H1 (cell line): ENCODE measurements at regions not wholly inside any gene's neighbourhood (a gene's known extent, or its start where the extent isn't known, plus 50 kb on each side); places are given as distances from the start of the nearest gene placed in this dataset.

Source experiments
- CBX5 ChIP-seq: fragments of 300-800, 300-1000 bp; sonication (generic); IDR thresholded peaks from 2 replicates; pipeline ENCODE4 v1.7.1; 2016; ENCODE audit warnings: antibody characterized with exemption, low read length, low read depth
- CTBP2 ChIP-seq: IDR thresholded peaks from 2 replicates; pipeline ENCODE4 v1.7.0; 2011; ENCODE audit warnings: borderline replicate concordance, mild to moderate bottlenecking, moderate library complexity, mixed read lengths, low read length; ENCODE audit not compliant: insufficient read depth, insufficient read length
- EP300 ChIP-seq, 2 experiments: IDR thresholded peaks; 1 replicate in 1 of 2; 2 replicates in 1 of 2; pipeline ENCODE4 v1.6.1; 2011 to 2012; ENCODE audit warnings: low read depth in 2 of 2, low read length in 2 of 2, mild to moderate bottlenecking in 2 of 2, borderline replicate concordance in 1 of 2, inconsistent platforms in 1 of 2, moderate library complexity in 1 of 2
- FOSL1 ChIP-seq: IDR thresholded peaks from 2 replicates; pipeline ENCODE4 v1.6.1; 2011; ENCODE audit warnings: mild to moderate bottlenecking, low read depth, low read length, moderate library complexity; ENCODE audit not compliant: insufficient read depth
- RFX5 ChIP-seq: IDR thresholded peaks from 2 replicates; pipeline ENCODE4 v1.6.1; 2011; ENCODE audit warnings: low read depth, low read length, improper control_type of control experiment, borderline replicate concordance
- RNF2 ChIP-seq: fragments of 200-900, 300-1000 bp; sonication (generic); IDR thresholded peaks from 2 replicates; pipeline ENCODE4 v1.7.1; 2016; ENCODE audit warnings: borderline replicate concordance, low read depth, mild to moderate bottlenecking, antibody characterized with exemption, low read length; ENCODE audit not compliant: poor library complexity, severe bottlenecking; ENCODE audit errors: missing control alignments
- TF ChIP-seq, protein P1 (sequence below): fragments of 300-600 bp; sonication (generic); IDR thresholded peaks from 2 replicates; pipeline ENCODE4 v1.7.1; 2012; ENCODE audit warnings: low read length, moderate library complexity, mild to moderate bottlenecking, inconsistent platforms; ENCODE audit not compliant: insufficient replicate concordance
- TF ChIP-seq, protein P2 (sequence below): IDR thresholded peaks from 2 replicates; pipeline ENCODE4 v1.6.1; 2012; ENCODE audit warnings: inconsistent platforms

DNA sequence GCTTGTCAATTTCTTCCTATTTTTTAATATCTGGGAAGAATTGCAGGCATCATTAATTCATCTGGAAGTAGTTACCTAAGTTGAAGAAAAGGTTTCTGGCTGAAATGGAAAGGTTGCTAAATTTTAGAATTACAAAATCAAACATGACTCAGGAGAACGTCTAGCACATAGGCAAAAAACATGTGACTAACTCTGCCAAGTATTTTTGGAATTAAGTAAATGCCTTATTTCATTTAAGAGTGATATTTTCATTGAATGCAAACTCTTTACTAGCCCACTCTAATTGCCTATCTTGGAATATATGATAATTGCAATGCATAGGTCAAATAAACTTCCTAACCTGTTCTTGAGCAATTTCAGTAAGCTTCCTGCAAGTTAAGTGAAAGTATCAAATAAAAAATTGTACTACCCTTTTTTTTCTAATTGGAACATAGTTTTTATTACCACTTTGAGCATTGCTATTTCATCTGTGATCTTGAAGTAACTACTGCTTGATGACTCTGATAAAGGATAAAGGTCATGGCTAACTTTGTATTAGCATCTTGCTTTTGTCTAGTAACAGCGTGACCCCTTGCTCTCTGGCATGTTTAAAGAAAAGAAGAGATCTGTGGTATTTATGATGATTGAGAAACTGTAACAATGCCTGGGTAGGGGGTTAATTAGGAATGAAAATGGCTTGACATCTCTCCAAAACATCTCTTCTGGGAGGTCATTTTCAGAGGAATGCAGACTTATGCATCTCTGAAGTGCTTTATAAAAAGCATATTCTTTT lies 208.3 kb upstream of the NCAM2 start (continued):
- no peak for TF ChIP-seq RFX5
- peak in 1 of 2 experiments; percentile 94; a peak in 2 of 3 replicates for TF ChIP-seq EP300 (IDR thresholded peaks at IDR 0.05; ENCODE audit: borderline replicate concordance in 1 of 2, low read depth in 2 of 2, low read length in 2 of 2)
- no peak for TF ChIP-seq CTBP2
- TF ChIP-seq, protein P1, sequence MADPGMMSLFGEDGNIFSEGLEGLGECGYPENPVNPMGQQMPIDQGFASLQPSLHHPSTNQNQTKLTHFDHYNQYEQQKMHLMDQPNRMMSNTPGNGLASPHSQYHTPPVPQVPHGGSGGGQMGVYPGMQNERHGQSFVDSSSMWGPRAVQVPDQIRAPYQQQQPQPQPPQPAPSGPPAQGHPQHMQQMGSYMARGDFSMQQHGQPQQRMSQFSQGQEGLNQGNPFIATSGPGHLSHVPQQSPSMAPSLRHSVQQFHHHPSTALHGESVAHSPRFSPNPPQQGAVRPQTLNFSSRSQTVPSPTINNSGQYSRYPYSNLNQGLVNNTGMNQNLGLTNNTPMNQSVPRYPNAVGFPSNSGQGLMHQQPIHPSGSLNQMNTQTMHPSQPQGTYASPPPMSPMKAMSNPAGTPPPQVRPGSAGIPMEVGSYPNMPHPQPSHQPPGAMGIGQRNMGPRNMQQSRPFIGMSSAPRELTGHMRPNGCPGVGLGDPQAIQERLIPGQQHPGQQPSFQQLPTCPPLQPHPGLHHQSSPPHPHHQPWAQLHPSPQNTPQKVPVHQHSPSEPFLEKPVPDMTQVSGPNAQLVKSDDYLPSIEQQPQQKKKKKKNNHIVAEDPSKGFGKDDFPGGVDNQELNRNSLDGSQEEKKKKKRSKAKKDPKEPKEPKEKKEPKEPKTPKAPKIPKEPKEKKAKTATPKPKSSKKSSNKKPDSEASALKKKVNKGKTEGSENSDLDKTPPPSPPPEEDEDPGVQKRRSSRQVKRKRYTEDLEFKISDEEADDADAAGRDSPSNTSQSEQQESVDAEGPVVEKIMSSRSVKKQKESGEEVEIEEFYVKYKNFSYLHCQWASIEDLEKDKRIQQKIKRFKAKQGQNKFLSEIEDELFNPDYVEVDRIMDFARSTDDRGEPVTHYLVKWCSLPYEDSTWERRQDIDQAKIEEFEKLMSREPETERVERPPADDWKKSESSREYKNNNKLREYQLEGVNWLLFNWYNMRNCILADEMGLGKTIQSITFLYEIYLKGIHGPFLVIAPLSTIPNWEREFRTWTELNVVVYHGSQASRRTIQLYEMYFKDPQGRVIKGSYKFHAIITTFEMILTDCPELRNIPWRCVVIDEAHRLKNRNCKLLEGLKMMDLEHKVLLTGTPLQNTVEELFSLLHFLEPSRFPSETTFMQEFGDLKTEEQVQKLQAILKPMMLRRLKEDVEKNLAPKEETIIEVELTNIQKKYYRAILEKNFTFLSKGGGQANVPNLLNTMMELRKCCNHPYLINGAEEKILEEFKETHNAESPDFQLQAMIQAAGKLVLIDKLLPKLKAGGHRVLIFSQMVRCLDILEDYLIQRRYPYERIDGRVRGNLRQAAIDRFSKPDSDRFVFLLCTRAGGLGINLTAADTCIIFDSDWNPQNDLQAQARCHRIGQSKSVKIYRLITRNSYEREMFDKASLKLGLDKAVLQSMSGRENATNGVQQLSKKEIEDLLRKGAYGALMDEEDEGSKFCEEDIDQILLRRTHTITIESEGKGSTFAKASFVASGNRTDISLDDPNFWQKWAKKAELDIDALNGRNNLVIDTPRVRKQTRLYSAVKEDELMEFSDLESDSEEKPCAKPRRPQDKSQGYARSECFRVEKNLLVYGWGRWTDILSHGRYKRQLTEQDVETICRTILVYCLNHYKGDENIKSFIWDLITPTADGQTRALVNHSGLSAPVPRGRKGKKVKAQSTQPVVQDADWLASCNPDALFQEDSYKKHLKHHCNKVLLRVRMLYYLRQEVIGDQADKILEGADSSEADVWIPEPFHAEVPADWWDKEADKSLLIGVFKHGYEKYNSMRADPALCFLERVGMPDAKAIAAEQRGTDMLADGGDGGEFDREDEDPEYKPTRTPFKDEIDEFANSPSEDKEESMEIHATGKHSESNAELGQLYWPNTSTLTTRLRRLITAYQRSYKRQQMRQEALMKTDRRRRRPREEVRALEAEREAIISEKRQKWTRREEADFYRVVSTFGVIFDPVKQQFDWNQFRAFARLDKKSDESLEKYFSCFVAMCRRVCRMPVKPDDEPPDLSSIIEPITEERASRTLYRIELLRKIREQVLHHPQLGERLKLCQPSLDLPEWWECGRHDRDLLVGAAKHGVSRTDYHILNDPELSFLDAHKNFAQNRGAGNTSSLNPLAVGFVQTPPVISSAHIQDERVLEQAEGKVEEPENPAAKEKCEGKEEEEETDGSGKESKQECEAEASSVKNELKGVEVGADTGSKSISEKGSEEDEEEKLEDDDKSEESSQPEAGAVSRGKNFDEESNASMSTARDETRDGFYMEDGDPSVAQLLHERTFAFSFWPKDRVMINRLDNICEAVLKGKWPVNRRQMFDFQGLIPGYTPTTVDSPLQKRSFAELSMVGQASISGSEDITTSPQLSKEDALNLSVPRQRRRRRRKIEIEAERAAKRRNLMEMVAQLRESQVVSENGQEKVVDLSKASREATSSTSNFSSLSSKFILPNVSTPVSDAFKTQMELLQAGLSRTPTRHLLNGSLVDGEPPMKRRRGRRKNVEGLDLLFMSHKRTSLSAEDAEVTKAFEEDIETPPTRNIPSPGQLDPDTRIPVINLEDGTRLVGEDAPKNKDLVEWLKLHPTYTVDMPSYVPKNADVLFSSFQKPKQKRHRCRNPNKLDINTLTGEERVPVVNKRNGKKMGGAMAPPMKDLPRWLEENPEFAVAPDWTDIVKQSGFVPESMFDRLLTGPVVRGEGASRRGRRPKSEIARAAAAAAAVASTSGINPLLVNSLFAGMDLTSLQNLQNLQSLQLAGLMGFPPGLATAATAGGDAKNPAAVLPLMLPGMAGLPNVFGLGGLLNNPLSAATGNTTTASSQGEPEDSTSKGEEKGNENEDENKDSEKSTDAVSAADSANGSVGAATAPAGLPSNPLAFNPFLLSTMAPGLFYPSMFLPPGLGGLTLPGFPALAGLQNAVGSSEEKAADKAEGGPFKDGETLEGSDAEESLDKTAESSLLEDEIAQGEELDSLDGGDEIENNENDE: peak; percentile 96
- TF ChIP-seq, protein P2, sequence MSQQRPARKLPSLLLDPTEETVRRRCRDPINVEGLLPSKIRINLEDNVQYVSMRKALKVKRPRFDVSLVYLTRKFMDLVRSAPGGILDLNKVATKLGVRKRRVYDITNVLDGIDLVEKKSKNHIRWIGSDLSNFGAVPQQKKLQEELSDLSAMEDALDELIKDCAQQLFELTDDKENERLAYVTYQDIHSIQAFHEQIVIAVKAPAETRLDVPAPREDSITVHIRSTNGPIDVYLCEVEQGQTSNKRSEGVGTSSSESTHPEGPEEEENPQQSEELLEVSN: no peak
- TF ChIP-seq FOSL1: no peak
- TF ChIP-seq RNF2: no peak
- no peak for TF ChIP-seq CBX5
